MM.1S (cell line): ENCODE measurements at regions not wholly inside any gene's neighbourhood (a gene's known extent, or its start where the extent isn't known, plus 50 kb on each side); places are given as distances from the start of the nearest gene placed in this dataset.

ENCODE experiments used
- DNase-seq: peaks from one replicate; pipeline ENCODE4 v3.0.0-alpha.2; 2015
- H2AFZ ChIP-seq: fragments of 300-600 bp; sonication (generic); 2 replicates; pipeline ENCODE4 v1.6.0; 2016; ENCODE audit warnings: antibody characterized with exemption, low read length
- H3F3A ChIP-seq: fragments of 300-600 bp; sonication (generic); 2 replicates; pipeline ENCODE4 v1.6.1; 2016; ENCODE audit warnings: mild to moderate bottlenecking, antibody characterized with exemption, low read length, moderate library complexity, mixed read lengths; ENCODE audit not compliant: insufficient read depth
- H3K27ac ChIP-seq: fragments of 300-600 bp; sonication (generic); 2 replicates; pipeline ENCODE4 v1.5.1; 2016; ENCODE audit warnings: mild to moderate bottlenecking, low read length
- H3K27me3 ChIP-seq: fragments of 300-600 bp; sonication (generic); replicated peaks from 2 replicates; pipeline ENCODE4 v1.6.0; 2016; ENCODE audit warnings: low read length; ENCODE audit not compliant: insufficient read depth
- H3K36me3 ChIP-seq: fragments of 300-600 bp; sonication (generic); replicated peaks from 2 replicates; pipeline ENCODE4 v1.6.1; 2016; ENCODE audit warnings: mild to moderate bottlenecking, low read length, mixed read lengths; ENCODE audit not compliant: insufficient read depth
- H3K4me1 ChIP-seq: fragments of 300-600 bp; sonication (generic); 2 replicates; pipeline ENCODE4 v1.6.1; 2016; ENCODE audit warnings: low read length, mixed read lengths
- H3K4me2 ChIP-seq: fragments of 300-600 bp; sonication (generic); 2 replicates; pipeline ENCODE4 v1.6.0; 2016; ENCODE audit warnings: low read depth, low read length
- H3K4me3 ChIP-seq: fragments of 300-600 bp; sonication (generic); 2 replicates; pipeline ENCODE4 v1.5.1; 2016; ENCODE audit warnings: low read length, mixed read lengths
- H3K79me2 ChIP-seq: fragments of 300-600 bp; sonication (generic); 2 replicates; pipeline ENCODE4 v1.6.1; 2016; ENCODE audit warnings: mixed run types, low read length, mixed read lengths
- H3K9ac ChIP-seq: fragments of 300-600 bp; sonication (generic); 2 replicates; pipeline ENCODE4 v1.6.1; 2016; ENCODE audit warnings: low read length, mixed read lengths
- H3K9me2 ChIP-seq: fragments of 300-600 bp; sonication (generic); replicated peaks from 2 replicates; pipeline ENCODE4 v1.6.1; 2016; ENCODE audit warnings: mild to moderate bottlenecking, low read length, mixed read lengths; ENCODE audit not compliant: insufficient read depth
- H3K9me3 ChIP-seq: fragments of 300-600 bp; sonication (generic); replicated peaks from 2 replicates; pipeline ENCODE4 v1.6.1; 2016; ENCODE audit warnings: mild to moderate bottlenecking, low read length, mixed read lengths; ENCODE audit not compliant: insufficient read depth
- H4K20me1 ChIP-seq: fragments of 300-600 bp; sonication (generic); 2 replicates; pipeline ENCODE4 v1.6.1; 2016; ENCODE audit warnings: mild to moderate bottlenecking, low read length, moderate library complexity, mixed read lengths; ENCODE audit not compliant: insufficient read depth
- CTCF ChIP-seq: fragments of 300-600 bp; sonication (generic); IDR thresholded peaks from 2 replicates; pipeline ENCODE4 v1.5.1; 2016; ENCODE audit warnings: antibody characterized with exemption, low read length, mixed read lengths
- EZH2 ChIP-seq: fragments of 300-600 bp; sonication (generic); optimal IDR thresholded peaks from 2 replicates; pipeline ENCODE3; 2017; ENCODE audit warnings: low read depth, mild to moderate bottlenecking, antibody characterized with exemption, low read length, mixed read lengths
- EZH2phosphoT487 ChIP-seq: fragments of 300-600 bp; sonication (generic); IDR thresholded peaks from 2 replicates; pipeline ENCODE4 v1.6.1; 2018; ENCODE audit warnings: antibody characterized with exemption, low read length

DNA sequence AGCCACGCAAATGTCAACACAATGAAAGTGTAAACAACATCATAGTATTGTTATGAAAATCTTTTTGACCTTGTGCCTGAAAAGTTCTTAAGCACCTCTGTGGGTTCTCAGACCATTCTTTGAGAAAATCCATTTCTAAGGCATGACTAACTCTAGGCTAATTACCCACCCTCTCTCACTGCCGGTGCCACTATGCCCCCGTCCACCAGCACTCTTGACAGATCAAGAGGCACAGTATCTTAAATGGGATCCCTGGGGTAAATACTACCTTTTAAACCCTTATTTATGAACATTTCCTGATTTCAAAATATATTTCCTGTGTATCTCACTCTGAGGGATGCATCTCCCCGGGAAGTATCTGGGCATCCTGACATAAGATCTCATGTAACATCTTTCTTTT is 607.5 kb downstream of the METTL15 start:
- Histone ChIP-seq H3K9ac (no peak overlapping the region), H3K9me3 (no peaks in the 10 kb centered on the region), H3F3A (no peaks in the 10 kb centered on the region), H2AFZ (no peak overlapping the region), H3K9me2 (no peaks in the 10 kb centered on the region), H3K4me2 (no peak overlapping the region), H3K27me3 (no peaks in the 10 kb centered on the region), H3K79me2 (no peaks in the 10 kb centered on the region), H4K20me1 (no peaks in the 10 kb centered on the region), H3K4me1 (no peaks in the 10 kb centered on the region), H3K27ac (no peak overlapping the region), H3K36me3 (no peaks in the 10 kb centered on the region), H3K4me3 (no peak overlapping the region)
- DNase-seq = no peak
- TF ChIP-seq CTCF = no peak
- TF ChIP-seq EZH2 = no peak
- no peak for TF ChIP-seq EZH2phosphoT487

DNA sequence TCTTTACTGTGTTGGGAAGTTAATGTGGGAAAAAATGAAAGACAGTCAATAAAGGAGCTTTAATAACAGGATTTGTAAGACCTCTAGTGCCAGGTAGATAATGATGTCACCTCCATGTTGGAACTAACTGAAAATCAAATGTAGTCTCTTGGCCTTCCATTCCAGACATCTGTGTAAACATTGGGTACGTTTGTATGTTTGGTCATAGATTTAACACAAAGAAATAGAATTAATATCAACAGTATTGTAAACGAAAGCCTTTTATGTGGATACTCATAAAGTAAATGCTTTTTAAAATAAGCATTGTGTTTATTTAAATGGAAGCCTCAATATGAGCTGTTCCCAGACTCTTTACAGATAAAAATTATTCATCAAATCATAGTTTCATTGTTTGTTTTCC is 605.7 kb downstream of the METTL15 start:
- H3K9ac ChIP-seq = no peak overlapping the region
- H3K27me3 ChIP-seq = no peaks in the 10 kb centered on the region
- H4K20me1 ChIP-seq = no peaks in the 10 kb centered on the region
- TF ChIP-seq CTCF (no peak), EZH2phosphoT487 (no peak), EZH2 (no peak)
- H3K27ac ChIP-seq = no peak overlapping the region
- H2AFZ ChIP-seq = no peak overlapping the region
- H3K4me2 ChIP-seq = no peak overlapping the region
- no peaks in the 10 kb centered on the region for H3K79me2 ChIP-seq
- H3K4me1 ChIP-seq = no peaks in the 10 kb centered on the region
- DNase-seq = no peak
- no peaks in the 10 kb centered on the region for H3F3A ChIP-seq
- H3K9me3 ChIP-seq = no peaks in the 10 kb centered on the region
- H3K36me3 ChIP-seq = no peaks in the 10 kb centered on the region
- no peak overlapping the region for H3K4me3 ChIP-seq
- no peaks in the 10 kb centered on the region for H3K9me2 ChIP-seq

GRCh38 chr11:28708075-28708474 is 599.9 kb downstream of the METTL15 start:
- Histone ChIP-seq H3K9me3 (no peaks in the 10 kb centered on the region), H3K9ac (no peak overlapping the region), H3K4me2 (no peak overlapping the region), H2AFZ (no peak overlapping the region), H3K4me3 (no peak overlapping the region), H3F3A (no peaks in the 10 kb centered on the region), H3K4me1 (no peaks in the 10 kb centered on the region), H4K20me1 (no peaks in the 10 kb centered on the region), H3K27me3 (no peaks in the 10 kb centered on the region), H3K9me2 (no peaks in the 10 kb centered on the region), H3K79me2 (no peaks in the 10 kb centered on the region), H3K36me3 (no peaks in the 10 kb centered on the region), H3K27ac (no peak overlapping the region)
- DNase-seq = no peak
- TF ChIP-seq EZH2 = no peak
- TF ChIP-seq EZH2phosphoT487 = no peak
- no peak for TF ChIP-seq CTCF

- Histone ChIP-seq H3K4me3 (no peak overlapping the region), H3K79me2 (no peaks in the 10 kb centered on the region), H4K20me1 (no peaks in the 10 kb centered on the region), H2AFZ (no peak overlapping the region), H3K9me3 (no peaks in the 10 kb centered on the region), H3K36me3 (no peaks in the 10 kb centered on the region), H3K4me2 (no peak overlapping the region), H3K4me1 (no peaks in the 10 kb centered on the region), H3K27ac (no peak overlapping the region), H3K27me3 (no peaks in the 10 kb centered on the region), H3F3A (no peaks in the 10 kb centered on the region), H3K9me2 (no peaks in the 10 kb centered on the region), H3K9ac (no peak overlapping the region)
- no peak for TF ChIP-seq EZH2
- TF ChIP-seq CTCF = no peak
- no peak for TF ChIP-seq EZH2phosphoT487
- no peak for DNase-seq
These were observed 596.6 kb downstream of the METTL15 start for GRCh38 chr11:28704801-28705200.
